GM06990 (cell line): ENCODE measurements at regions not wholly inside any gene's neighbourhood (a gene's known extent, or its start where the extent isn't known, plus 50 kb on each side); places are given as distances from the start of the nearest gene placed in this dataset.

ENCODE experiments used
- DNase-seq: peaks from one replicate; pipeline ENCODE4 v3.0.0-alpha.2; 2011; ENCODE audit not compliant: insufficient read length; ENCODE audit errors: extremely low read depth
- H3K27me3 ChIP-seq: replicated peaks from 2 replicates; pipeline ENCODE4 v1.6.0; 2011; ENCODE audit warnings: low read length; ENCODE audit not compliant: control insufficient read depth, insufficient read depth
- H3K36me3 ChIP-seq: 2 replicates; pipeline ENCODE4 v1.5.1; 2011; ENCODE audit warnings: low read length; ENCODE audit not compliant: control insufficient read depth, insufficient read depth
- H3K4me3 ChIP-seq: replicated peaks from 2 replicates; pipeline ENCODE4 v1.5.1; 2011; ENCODE audit warnings: low read depth, mild to moderate bottlenecking, control low read depth, low read length
- TF ChIP-seq, protein P1 (sequence below): IDR thresholded peaks from 2 replicates; pipeline ENCODE4 v1.5.1; 2011; ENCODE audit warnings: low read length, control low read depth, mild to moderate bottlenecking, inconsistent platforms; ENCODE audit not compliant: insufficient read depth, poor library complexity, severe bottlenecking

DNA sequence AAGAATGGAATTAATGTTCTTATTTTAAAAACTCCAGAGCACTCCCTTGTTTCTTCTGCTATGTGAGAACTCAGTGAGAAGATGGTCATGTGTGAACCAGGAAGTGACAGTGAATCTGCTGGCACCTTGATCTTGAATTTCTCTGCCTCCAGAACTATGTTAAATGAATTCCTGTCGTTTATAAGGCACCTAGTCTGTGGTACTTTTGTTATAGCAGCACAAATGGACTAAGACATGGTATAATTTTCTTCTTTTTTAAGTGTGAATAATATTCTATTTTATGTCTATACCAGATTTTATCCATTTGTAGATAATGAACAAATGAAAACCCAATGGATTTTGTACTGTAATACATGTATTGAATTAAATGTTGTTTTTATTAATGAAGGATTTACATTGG lies 601.9 kb upstream of the REG3G start:
- DNase-seq = no peak
- Histone ChIP-seq H3K4me3 (no peak overlapping the region), H3K27me3 (no peaks in the 10 kb centered on the region), H3K36me3 (no peaks in the 10 kb centered on the region)
- TF ChIP-seq, protein P1, sequence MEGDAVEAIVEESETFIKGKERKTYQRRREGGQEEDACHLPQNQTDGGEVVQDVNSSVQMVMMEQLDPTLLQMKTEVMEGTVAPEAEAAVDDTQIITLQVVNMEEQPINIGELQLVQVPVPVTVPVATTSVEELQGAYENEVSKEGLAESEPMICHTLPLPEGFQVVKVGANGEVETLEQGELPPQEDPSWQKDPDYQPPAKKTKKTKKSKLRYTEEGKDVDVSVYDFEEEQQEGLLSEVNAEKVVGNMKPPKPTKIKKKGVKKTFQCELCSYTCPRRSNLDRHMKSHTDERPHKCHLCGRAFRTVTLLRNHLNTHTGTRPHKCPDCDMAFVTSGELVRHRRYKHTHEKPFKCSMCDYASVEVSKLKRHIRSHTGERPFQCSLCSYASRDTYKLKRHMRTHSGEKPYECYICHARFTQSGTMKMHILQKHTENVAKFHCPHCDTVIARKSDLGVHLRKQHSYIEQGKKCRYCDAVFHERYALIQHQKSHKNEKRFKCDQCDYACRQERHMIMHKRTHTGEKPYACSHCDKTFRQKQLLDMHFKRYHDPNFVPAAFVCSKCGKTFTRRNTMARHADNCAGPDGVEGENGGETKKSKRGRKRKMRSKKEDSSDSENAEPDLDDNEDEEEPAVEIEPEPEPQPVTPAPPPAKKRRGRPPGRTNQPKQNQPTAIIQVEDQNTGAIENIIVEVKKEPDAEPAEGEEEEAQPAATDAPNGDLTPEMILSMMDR = no peak

DNA sequence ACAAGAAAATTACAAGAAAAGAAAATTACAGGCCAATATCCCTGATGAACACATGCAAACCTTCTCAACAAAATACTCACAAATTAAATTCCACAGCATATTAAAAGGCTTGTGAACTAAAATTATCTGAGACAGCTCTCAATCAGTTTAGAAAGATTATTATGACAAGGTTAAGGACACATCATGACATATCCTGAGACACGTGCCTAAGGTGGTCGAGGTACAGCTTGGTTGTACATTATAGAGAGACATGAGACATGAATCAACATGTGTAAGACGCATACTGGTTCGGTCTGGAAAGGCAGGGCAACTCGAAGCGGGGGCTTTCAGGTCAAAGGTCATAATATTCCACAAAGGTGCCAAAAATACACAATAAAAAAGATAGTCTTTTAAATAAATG lies 598.3 kb upstream of the REG3G start:
- Histone ChIP-seq H3K36me3 (no peaks in the 10 kb centered on the region), H3K4me3 (no peak overlapping the region), H3K27me3 (no peaks in the 10 kb centered on the region)
- TF ChIP-seq, protein P1 = no peak
- no peak for DNase-seq

DNA sequence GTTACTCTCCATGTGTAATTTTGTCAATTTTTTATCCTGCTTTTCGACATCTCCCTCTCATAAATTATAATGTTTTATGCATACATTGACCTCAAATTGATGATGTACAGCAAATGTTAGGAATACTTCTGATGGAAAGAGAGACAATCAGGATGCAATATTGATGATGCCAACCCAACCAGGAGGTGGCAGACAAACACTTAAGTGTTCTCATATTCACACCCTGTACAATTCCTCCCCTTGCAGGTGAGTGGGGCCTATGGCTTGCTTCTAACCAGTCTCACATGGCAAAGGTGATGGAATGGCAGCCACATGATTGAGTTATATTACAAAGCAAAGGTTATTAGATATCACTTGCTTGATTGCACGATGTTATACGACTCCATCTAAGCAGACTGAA lies 594.3 kb upstream of the REG3G start:
- TF ChIP-seq, protein P1 = no peak
- H3K27me3 ChIP-seq = no peaks in the 10 kb centered on the region
- no peak for DNase-seq
- no peaks in the 10 kb centered on the region for H3K36me3 ChIP-seq
- H3K4me3 ChIP-seq = no peak overlapping the region

DNA sequence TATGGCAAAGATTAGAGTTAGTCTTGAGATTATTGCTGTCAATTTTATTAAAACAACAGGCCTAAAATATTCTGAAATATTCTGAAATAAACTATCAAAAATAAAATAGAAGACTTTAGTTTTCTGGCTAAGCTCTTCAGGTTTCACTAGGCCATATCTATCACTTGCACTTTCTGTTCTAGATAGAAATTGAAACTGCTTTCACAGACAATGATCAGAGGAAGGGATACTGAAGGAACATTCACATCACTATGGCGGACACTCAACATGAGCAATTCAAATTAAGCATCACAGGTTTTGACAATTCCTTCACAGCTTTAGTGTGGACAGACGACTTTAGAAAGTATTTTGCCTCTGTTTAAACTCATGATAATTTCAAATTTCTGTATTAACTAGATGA lies 586.4 kb upstream of the REG3G start:
- no peaks in the 10 kb centered on the region for H3K27me3 ChIP-seq
- H3K36me3 ChIP-seq = no peaks in the 10 kb centered on the region
- no peak overlapping the region for H3K4me3 ChIP-seq
- TF ChIP-seq, protein P1 = no peak
- no peak for DNase-seq

DNA sequence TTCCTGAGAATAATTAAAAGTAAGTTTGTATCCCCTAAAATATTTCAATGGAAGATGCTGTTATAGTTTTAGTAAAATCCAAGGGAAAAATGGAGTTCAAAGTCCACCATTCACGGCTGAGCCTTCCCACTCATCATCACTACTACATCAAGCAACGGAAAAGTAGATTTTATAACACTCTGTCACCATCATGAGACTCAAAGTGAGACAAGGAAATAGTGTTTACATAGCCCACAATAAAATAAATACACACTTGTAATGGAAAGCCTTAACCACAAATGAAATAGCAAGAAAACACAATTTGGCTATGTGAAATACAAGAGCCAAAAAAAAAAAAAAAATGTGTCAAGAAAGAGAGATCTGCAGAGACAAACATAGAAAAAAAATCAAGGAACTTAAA lies 569.9 kb upstream of the REG3G start:
- no peaks in the 10 kb centered on the region for H3K27me3 ChIP-seq
- no peak overlapping the region for H3K4me3 ChIP-seq
- TF ChIP-seq, protein P1 = no peak
- no peaks in the 10 kb centered on the region for H3K36me3 ChIP-seq
- no peak for DNase-seq

DNA sequence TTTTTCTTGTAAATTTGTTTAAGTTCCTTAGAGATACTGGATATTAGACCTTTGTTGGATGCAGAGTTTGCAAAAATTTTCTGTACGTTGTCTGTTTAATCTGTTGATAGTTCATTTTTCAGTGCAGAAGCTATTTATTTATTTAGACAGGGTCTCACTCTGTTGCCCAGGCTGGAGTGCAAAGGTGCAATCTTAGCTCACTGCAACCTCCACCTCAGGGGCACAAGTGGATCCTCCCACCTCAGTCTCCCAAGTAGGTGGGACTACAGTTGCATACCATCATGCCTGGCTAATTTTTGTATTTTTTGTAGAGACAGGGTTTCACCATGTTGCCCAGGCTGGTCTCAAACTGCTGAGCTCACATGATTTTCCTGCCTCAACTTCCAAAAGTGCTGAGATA lies 568.2 kb upstream of the REG3G start:
- TF ChIP-seq, protein P1 = no peak
- Histone ChIP-seq H3K27me3 (no peaks in the 10 kb centered on the region), H3K4me3 (no peak overlapping the region), H3K36me3 (no peaks in the 10 kb centered on the region)
- no peak for DNase-seq
